Peyer's patch (tissue), 4 donors: ENCODE measurements at regions not wholly inside any gene's neighbourhood (a gene's known extent, or its start where the extent isn't known, plus 50 kb on each side); places are given as distances from the start of the nearest gene placed in this dataset.

Experiments
- CTCF ChIP-seq, 6 experiments: fragments of 450-650 bp in 4 of 6; fragments of 200-600 bp in 2 of 6; sonication (generic) in 1 of 6; IDR thresholded peaks; one replicate each; pipeline ENCODE4 v1.5.1; 2017 to 2019; ENCODE audit warnings: antibody characterized with exemption in 6 of 6, mild to moderate bottlenecking in 3 of 6, moderate library complexity in 1 of 6
- POLR2A ChIP-seq, 2 donors: fragments of 450-650 bp; IDR thresholded peaks; one replicate each; pipeline ENCODE4 v1.5.1; 2017; ENCODE audit warnings: antibody characterized with exemption in 2 of 2, mild to moderate bottlenecking in 2 of 2, moderate library complexity in 2 of 2

- no peak for TF ChIP-seq CTCF (IDR thresholded peaks at IDR 0.05)
- TF ChIP-seq POLR2A (IDR thresholded peaks at IDR 0.05) = no peak
Observed at GRCh38 chr9:18229992-18230676, 243.8 kb upstream of the ADAMTSL1 start.
